B cell (primary cell): ENCODE measurements at regions not wholly inside any gene's neighbourhood (a gene's known extent, or its start where the extent isn't known, plus 50 kb on each side); places are given as distances from the start of the nearest gene placed in this dataset.

ENCODE experiments used
- ATAC-seq: fragments of 200-7000 bp; cut with Tn5 transposase; one replicate; pipeline ENCODE4 v1.10.0; 2021; ENCODE audit warnings: low read depth, mild to moderate bottlenecking, moderate number of reproducible peaks, moderate library complexity
- CTCF ChIA-PET: fragments of 350-600 bp; sonication (Branson Sonifier 250); formaldehyde crosslinking; loops from one replicate; lab custom pipeline; 2021; ENCODE audit warnings: antibody characterized with exemption, inconsistent platforms; lab: Charles Lee
- POLR2A ChIA-PET: fragments of 350-600 bp; sonication (Branson Sonifier 250); formaldehyde crosslinking; loops from one replicate; lab custom pipeline; 2021; ENCODE audit warnings: antibody characterized with exemption; lab: Charles Lee
- DNase-seq: peaks from one replicate; pipeline ENCODE4 v3.0.0; 2013
- H2AFZ ChIP-seq: 2 replicates; pipeline ENCODE4 v1.6.1; 2012; ENCODE audit warnings: mild to moderate bottlenecking, low read depth, low read length; ENCODE audit not compliant: insufficient read depth, poor library complexity, severe bottlenecking
- H3K27ac ChIP-seq, 2 donors: 1 replicate in 1 of 2; 2 replicates in 1 of 2; pipeline ENCODE4 v1.5.1; 2012 to 2013; ENCODE audit warnings: low read length in 2 of 2, mild to moderate bottlenecking in 2 of 2, moderate library complexity in 1 of 2
- H3K27me3 ChIP-seq, 4 experiments: fragments of 200-600 bp in 1 of 4; sonication (generic) in 1 of 4; replicated peaks in 1 of 4; 1 replicate in 2 of 4; 2 replicates in 2 of 4; pipeline versions ENCODE4 v1.6.1 to v1.7.0; 2013 to 2016; ENCODE audit warnings: low read length in 3 of 4, mild to moderate bottlenecking in 2 of 4, mixed read lengths in 1 of 4, moderate library complexity in 1 of 4; ENCODE audit not compliant: insufficient read depth in 4 of 4, control insufficient read depth in 3 of 4; ENCODE audit errors: control extremely low read depth in 1 of 4
- H3K36me3 ChIP-seq, 2 experiments: replicated peaks in 1 of 2; 1 replicate in 1 of 2; 2 replicates in 1 of 2; pipeline versions ENCODE4 v1.6.1 to v1.7.1; 2013; ENCODE audit warnings: low read length in 1 of 2; ENCODE audit not compliant: insufficient read depth in 2 of 2, control insufficient read depth in 1 of 2; ENCODE audit errors: control extremely low read depth in 1 of 2, extremely low read depth in 1 of 2
- H3K4me1 ChIP-seq, 2 donors: fragments of 200-600 bp in 1 of 2; sonication (generic) in 1 of 2; 1 replicate in 1 of 2; 2 replicates in 1 of 2; pipeline versions ENCODE4 v1.5.1 to v1.6.1; 2013 to 2017; ENCODE audit warnings: low read length in 2 of 2; ENCODE audit not compliant: control insufficient read depth in 2 of 2, insufficient read depth in 2 of 2
- H3K4me2 ChIP-seq: replicated peaks from 2 replicates; pipeline ENCODE3; 2012; ENCODE audit warnings: mild to moderate bottlenecking, low read depth, low read length; ENCODE audit not compliant: poor library complexity, severe bottlenecking
- H3K4me3 ChIP-seq, 5 experiments: fragments of 200-600 bp in 1 of 5; sonication (generic) in 1 of 5; 1 replicate in 3 of 5; 2 replicates in 2 of 5; pipeline versions ENCODE4 v1.5.1 to v1.7.0; 2011 to 2016; ENCODE audit warnings: low read length in 4 of 5, mild to moderate bottlenecking in 4 of 5, low read depth in 2 of 5, control low read depth in 1 of 5, moderate library complexity in 1 of 5; ENCODE audit not compliant: insufficient read depth in 1 of 5; ENCODE audit errors: control extremely low read depth in 1 of 5, extremely low read depth in 1 of 5
- H3K79me2 ChIP-seq: fragments of 200-600 bp; sonication (generic); one replicate; pipeline ENCODE4 v1.6.0; 2016; ENCODE audit warnings: low read length; ENCODE audit not compliant: control insufficient read depth, insufficient read depth
- H3K9ac ChIP-seq: fragments of 200-600 bp; sonication (generic); 2 replicates; pipeline ENCODE4 v1.6.1; 2017; ENCODE audit warnings: mild to moderate bottlenecking, low read length, moderate library complexity
- H3K9me3 ChIP-seq, 3 donors: one replicate each; pipeline versions ENCODE4 v1.6.1 to v1.7.1; 2013; ENCODE audit warnings: low read length in 2 of 3; ENCODE audit not compliant: control insufficient read depth in 2 of 3, insufficient read depth in 1 of 3; ENCODE audit errors: control extremely low read depth in 1 of 3
- H4K20me1 ChIP-seq: 2 replicates; pipeline ENCODE4 v1.6.0; 2012; ENCODE audit warnings: mild to moderate bottlenecking, low read length; ENCODE audit not compliant: insufficient read depth, control insufficient read depth, poor library complexity, severe bottlenecking
- H3K27ac Mint-ChIP-seq: one replicate; pipeline ENCODE4 v1.8.0; 2021; ENCODE audit warnings: mixed read lengths
- H3K27me3 Mint-ChIP-seq: one replicate; pipeline ENCODE4 v1.8.0; 2021; ENCODE audit warnings: mixed read lengths
- H3K4me1 Mint-ChIP-seq: one replicate; pipeline ENCODE4 v1.8.0; 2021; ENCODE audit warnings: mixed read lengths
- H3K4me3 Mint-ChIP-seq: one replicate; pipeline ENCODE4 v1.8.0; 2021; ENCODE audit warnings: mixed read lengths
- H3K9me3 Mint-ChIP-seq: one replicate; pipeline ENCODE4 v1.8.0; 2022; ENCODE audit warnings: mixed read lengths; ENCODE audit not compliant: insufficient read depth
- EZH2 ChIP-seq: IDR thresholded peaks from 2 replicates; pipeline ENCODE4 v1.6.1; 2012; ENCODE audit warnings: borderline replicate concordance, low read depth, mild to moderate bottlenecking, moderate library complexity, low read length; ENCODE audit not compliant: insufficient read depth, poor library complexity, severe bottlenecking
- WGBS: methylation state at CpG from one replicate; pipeline ENCODE4 v1.1.5; 2013; ENCODE audit warnings: missing lambda C conversion rate; ENCODE audit not compliant: insufficient coverage; 5-methylcytosine and 5-hydroxymethylcytosine counted together
- intact Hi-C: fragments of 100-400 bp; cut with micrococcal nuclease; formaldehyde crosslinking; loops from one replicate; pipeline ENCODE4 v1.10.0; 2022
- TF ChIP-seq, protein P1 (sequence below): fragments of 200-600 bp; IDR thresholded peaks from one replicate; pipeline ENCODE4 v1.8.0; 2022; ENCODE audit warnings: antibody characterized with exemption, mild to moderate bottlenecking

DNA sequence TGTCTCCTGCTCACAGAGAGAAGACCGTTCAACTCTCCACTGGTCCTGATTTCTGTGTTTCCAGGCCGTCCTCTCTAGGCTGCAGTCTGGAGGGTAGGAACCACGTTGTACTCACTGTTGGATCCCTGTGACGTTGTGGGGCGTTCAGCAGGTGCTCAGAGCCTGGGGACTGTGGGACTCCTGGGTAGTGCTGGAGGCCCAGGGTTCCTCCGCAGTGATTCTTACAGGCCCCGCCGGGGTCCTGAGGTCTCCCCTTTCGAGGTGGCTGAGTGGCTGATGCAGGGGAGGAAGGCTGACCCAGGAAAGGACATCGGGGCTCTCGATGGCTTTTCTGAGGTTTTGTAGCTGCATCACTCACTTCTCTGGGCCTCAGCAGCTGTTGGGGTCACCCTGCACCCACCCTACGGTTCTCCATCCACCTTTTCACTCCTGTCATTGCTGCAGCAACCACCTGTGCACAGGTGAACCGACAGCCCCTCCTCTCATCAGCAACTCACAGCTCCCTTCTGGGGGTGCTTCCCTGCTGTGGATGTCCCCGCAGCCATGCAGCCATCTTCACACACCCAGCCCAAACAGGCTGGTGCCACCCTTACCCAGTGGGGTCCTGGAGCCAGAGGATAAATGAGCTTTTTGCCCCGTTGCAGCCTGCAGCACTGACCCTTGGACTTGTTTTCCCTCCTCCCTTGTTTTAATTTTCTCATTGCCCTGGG, 169.6 kb upstream of the HDAC4 start:
- peaks cover 0 to 3% (median 0%) of the 10 kb centered on the region in 4 experiments for H3K27me3 ChIP-seq
- peaks cover 9% of the 10 kb centered on the region for H3K27me3 Mint-ChIP-seq
- no peaks in the 10 kb centered on the region for H3K4me1 ChIP-seq
- no peak overlapping the region for H3K27ac Mint-ChIP-seq
- no peak for TF ChIP-seq EZH2
- TF ChIP-seq, protein P1, sequence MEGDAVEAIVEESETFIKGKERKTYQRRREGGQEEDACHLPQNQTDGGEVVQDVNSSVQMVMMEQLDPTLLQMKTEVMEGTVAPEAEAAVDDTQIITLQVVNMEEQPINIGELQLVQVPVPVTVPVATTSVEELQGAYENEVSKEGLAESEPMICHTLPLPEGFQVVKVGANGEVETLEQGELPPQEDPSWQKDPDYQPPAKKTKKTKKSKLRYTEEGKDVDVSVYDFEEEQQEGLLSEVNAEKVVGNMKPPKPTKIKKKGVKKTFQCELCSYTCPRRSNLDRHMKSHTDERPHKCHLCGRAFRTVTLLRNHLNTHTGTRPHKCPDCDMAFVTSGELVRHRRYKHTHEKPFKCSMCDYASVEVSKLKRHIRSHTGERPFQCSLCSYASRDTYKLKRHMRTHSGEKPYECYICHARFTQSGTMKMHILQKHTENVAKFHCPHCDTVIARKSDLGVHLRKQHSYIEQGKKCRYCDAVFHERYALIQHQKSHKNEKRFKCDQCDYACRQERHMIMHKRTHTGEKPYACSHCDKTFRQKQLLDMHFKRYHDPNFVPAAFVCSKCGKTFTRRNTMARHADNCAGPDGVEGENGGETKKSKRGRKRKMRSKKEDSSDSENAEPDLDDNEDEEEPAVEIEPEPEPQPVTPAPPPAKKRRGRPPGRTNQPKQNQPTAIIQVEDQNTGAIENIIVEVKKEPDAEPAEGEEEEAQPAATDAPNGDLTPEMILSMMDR, result no peak
- ChIA-PET CTCF (no interaction called here), POLR2A (no interaction called here)
- H3K9me3 ChIP-seq, result no peaks in the 10 kb centered on the region
- no peaks in the 10 kb centered on the region for H3K36me3 ChIP-seq
- no peaks in the 10 kb centered on the region for H4K20me1 ChIP-seq
- ATAC-seq, result no peak
- H3K79me2 ChIP-seq, result no peaks in the 10 kb centered on the region
- no peak for DNase-seq
- no peak overlapping the region for H3K9ac ChIP-seq
- H3K4me2 ChIP-seq, result no peak overlapping the region
- intact Hi-C loops, result no loop called here
- no peaks in the 10 kb centered on the region for H3K4me1 Mint-ChIP-seq
- H3K4me3 ChIP-seq, result no peak overlapping the region
- no peak overlapping the region for H3K27ac ChIP-seq
- no peak overlapping the region for H3K4me3 Mint-ChIP-seq
- H2AFZ ChIP-seq, result no peak overlapping the region
- H3K9me3 Mint-ChIP-seq, result no peaks in the 10 kb centered on the region
- WGBS, result 80% methylated on average over 15 of the region's 15 CpGs

DNA sequence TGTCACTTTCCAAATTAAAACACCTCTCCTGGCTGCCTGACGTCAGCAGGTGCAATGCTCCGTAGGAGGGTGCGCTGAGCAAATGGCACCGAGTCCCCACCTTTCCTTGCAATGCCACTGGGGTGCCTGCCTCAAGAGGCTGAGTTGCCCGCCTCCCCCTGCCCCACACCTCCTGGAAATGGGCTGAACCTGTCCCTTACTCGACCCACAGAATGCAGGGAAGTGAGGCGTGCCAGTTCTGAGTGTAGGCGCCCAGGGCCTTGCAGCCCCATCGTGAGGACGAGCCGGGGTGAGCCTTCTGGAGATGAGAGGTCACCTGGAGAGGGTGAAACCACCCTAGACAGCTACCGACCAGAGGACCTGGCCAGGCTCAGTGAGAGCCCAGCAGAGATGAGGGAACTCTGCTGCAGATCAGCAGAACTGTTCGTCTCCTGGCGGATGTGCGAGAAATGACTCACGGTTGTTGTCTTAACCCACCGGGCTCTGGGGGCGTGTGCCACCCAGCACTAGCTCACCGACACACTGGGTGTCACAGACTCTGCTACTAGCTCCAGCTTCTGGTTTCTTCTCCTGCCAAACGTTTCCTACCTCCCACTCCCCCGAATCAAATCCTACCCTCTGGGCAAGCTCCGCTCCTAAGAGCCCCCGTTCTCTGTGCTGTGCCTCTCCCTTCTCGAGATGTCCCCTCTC, 168.7 kb upstream of the HDAC4 start:
- H3K27ac Mint-ChIP-seq, result no peak overlapping the region
- H3K9me3 Mint-ChIP-seq, result no peaks in the 10 kb centered on the region
- WGBS, result 83% methylated on average over 24 of the region's 24 CpGs
- peaks cover 0 to 2% (median 0%) of the 10 kb centered on the region in 4 experiments for H3K27me3 ChIP-seq
- no peak for ATAC-seq
- H3K4me3 ChIP-seq, result no peak overlapping the region
- no peaks in the 10 kb centered on the region for H4K20me1 ChIP-seq
- intact Hi-C loops, result no loop called here
- no peak overlapping the region for H3K27ac ChIP-seq
- no peak overlapping the region for H2AFZ ChIP-seq
- TF ChIP-seq, protein P1, result no peak
- TF ChIP-seq EZH2, result no peak
- H3K4me1 Mint-ChIP-seq, result no peaks in the 10 kb centered on the region
- no peak overlapping the region for H3K4me3 Mint-ChIP-seq
- H3K9ac ChIP-seq, result no peak overlapping the region
- peaks cover 9% of the 10 kb centered on the region for H3K27me3 Mint-ChIP-seq
- H3K79me2 ChIP-seq, result no peaks in the 10 kb centered on the region
- no peaks in the 10 kb centered on the region for H3K36me3 ChIP-seq
- H3K9me3 ChIP-seq, result no peaks in the 10 kb centered on the region
- H3K4me2 ChIP-seq, result no peak overlapping the region
- CTCF ChIA-PET, result no interaction called here
- DNase-seq, result no peak
- POLR2A ChIA-PET, result no interaction called here
- no peaks in the 10 kb centered on the region for H3K4me1 ChIP-seq
